Lower leg skin (tissue), 3 donors: ENCODE measurements at regions not wholly inside any gene's neighbourhood (a gene's known extent, or its start where the extent isn't known, plus 50 kb on each side); places are given as distances from the start of the nearest gene placed in this dataset.

Experiments
- POLR2A ChIP-seq, 2 donors: fragments of 450-650 bp; IDR thresholded peaks; one replicate each; pipeline ENCODE4 v1.6.1; 2016 to 2017; ENCODE audit warnings: antibody characterized with exemption in 2 of 2, mild to moderate bottlenecking in 1 of 2, moderate library complexity in 1 of 2
- TF ChIP-seq, protein P1 (sequence below), 3 donors: fragments of 450-650 bp; IDR thresholded peaks; one replicate each; pipeline ENCODE4 v1.5.1; 2016; ENCODE audit warnings: antibody characterized with exemption in 3 of 3, mild to moderate bottlenecking in 3 of 3, moderate library complexity in 2 of 3

DNA sequence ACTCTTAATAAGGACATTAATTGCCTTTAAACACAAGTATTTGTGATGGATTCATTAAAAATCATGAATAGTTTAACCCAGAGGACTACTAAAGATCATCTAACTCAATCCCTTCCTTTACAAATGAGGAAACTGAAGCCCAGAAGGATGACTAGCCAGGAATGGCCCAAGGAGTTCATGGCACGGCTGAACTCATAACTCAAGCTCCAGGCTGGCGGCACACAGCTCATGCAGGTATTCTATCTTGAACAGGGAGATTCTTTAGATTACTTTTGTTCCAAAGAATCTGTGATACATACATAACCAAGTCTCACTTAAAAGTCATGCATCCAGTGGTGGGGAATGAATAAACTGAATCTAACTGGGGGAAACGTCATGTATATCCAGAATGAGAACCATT, 495.5 kb downstream of the ACTL7B start:
- TF ChIP-seq, protein P1, sequence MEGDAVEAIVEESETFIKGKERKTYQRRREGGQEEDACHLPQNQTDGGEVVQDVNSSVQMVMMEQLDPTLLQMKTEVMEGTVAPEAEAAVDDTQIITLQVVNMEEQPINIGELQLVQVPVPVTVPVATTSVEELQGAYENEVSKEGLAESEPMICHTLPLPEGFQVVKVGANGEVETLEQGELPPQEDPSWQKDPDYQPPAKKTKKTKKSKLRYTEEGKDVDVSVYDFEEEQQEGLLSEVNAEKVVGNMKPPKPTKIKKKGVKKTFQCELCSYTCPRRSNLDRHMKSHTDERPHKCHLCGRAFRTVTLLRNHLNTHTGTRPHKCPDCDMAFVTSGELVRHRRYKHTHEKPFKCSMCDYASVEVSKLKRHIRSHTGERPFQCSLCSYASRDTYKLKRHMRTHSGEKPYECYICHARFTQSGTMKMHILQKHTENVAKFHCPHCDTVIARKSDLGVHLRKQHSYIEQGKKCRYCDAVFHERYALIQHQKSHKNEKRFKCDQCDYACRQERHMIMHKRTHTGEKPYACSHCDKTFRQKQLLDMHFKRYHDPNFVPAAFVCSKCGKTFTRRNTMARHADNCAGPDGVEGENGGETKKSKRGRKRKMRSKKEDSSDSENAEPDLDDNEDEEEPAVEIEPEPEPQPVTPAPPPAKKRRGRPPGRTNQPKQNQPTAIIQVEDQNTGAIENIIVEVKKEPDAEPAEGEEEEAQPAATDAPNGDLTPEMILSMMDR (IDR thresholded peaks at IDR 0.05), result no peak
- TF ChIP-seq POLR2A (IDR thresholded peaks at IDR 0.05), result no peak
